ENCODE measurements at regions not wholly inside any gene's neighbourhood (a gene's known extent, or its start where the extent isn't known, plus 50 kb on each side); places are given as distances from the start of the nearest gene placed in this dataset.

- in situ Hi-C loops (cut with HindIII; ENCODE audit: low sequenced_read_pairs) = no loop called here
- DNase-seq (ENCODE audit: low spot score) = no peak
Measured at GRCh38 chrX:30957753-30958152, 68.7 kb upstream of the TAB3 start.

GRCh38 chrX:30955687-30956086 lies 66.6 kb upstream of the TAB3 start:
- in situ Hi-C loops (cut with HindIII; ENCODE audit: low sequenced_read_pairs) = no loop called here
- DNase-seq (ENCODE audit: low spot score) = no peak

- in situ Hi-C loops (cut with HindIII; ENCODE audit: low sequenced_read_pairs) = no loop called here
- no peak for DNase-seq (ENCODE audit: low spot score)
Measured at GRCh38 chrX:30951003-30951402, 61.9 kb upstream of the TAB3 start.

- DNase-seq (ENCODE audit: low spot score) = no peak
- in situ Hi-C loops (cut with HindIII; ENCODE audit: low sequenced_read_pairs) = no loop called here
Measured at GRCh38 chrX:30950391-30950790, 61.3 kb upstream of the TAB3 start.

DNA sequence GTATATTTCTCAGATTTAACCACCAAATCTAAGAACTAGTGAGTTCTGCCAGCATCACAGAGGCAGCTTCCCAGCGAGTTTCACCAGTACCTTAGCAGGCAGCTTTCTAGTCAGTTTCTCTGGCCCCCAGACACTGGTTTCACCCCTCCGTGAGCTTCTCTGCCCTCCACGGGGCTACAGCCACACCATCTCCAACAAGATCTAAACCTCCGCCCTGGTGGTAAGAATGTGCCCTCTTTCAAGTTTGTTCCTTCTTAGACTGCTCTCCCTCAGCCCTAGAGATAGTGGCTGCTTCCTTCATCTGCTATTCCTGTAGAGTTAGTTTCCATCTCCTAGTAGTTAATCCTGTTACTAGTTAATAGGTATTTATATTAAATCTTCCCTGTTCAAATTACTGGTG lies 60.5 kb upstream of the TAB3 start:
- no peak for DNase-seq (ENCODE audit: low spot score)
- in situ Hi-C loops (cut with HindIII; ENCODE audit: low sequenced_read_pairs) = no loop called here

GRCh38 chrX:30948626-30949025 lies 59.6 kb upstream of the TAB3 start:
- DNase-seq (ENCODE audit: low spot score) = no peak
- in situ Hi-C loops (cut with HindIII; ENCODE audit: low sequenced_read_pairs) = no loop called here

DNA sequence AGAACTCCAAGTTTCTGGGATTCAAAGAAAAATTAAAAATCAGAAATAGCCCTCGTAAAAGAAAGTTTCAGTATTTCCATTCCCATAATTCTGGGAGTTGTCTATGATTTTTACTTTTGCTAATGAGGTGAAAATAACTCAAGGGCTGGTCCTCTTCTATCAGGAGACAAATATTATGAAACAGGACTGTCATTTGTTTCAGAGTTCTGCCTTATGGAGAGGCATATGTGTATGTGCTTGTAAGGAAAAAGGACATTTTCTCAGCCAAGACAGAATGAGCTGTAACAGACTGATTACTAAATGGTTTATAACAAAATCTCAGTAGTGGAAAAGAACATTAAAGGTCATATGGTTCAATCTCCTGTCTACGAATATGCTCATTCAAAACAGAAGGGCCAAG lies 59.0 kb upstream of the TAB3 start:
- no peak for DNase-seq (ENCODE audit: low spot score)
- in situ Hi-C loops (cut with HindIII; ENCODE audit: low sequenced_read_pairs) = no loop called here

GRCh38 chrX:30943984-30944383 lies 54.9 kb upstream of the TAB3 start:
- DNase-seq (ENCODE audit: low spot score) = no peak
- in situ Hi-C loops (cut with HindIII; ENCODE audit: low sequenced_read_pairs) = no loop called here

DNA sequence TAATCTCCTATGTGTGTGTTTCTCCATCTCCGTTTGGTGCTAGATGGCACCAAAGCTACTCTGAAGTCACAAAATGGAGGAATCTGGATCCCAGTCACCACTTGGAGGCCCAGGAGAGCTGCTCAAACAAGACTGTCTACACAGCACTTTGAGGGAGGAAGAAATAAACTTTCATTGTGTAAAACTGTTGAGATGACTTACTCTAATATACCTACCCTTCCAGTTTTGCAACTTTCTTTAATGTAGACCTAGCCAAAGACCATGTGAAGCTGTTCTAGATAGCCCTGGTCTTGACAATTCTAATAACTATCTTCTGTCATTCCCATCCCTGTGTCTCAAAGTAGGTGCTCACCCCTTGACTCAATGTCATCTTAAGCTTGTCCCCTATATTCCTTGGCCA lies 52.8 kb upstream of the TAB3 start:
- DNase-seq (ENCODE audit: low spot score) = no peak
- in situ Hi-C loops (cut with HindIII; ENCODE audit: low sequenced_read_pairs) = no loop called here

- in situ Hi-C loops (cut with HindIII; ENCODE audit: low sequenced_read_pairs) = no loop called here
- DNase-seq (ENCODE audit: low spot score) = no peak
Measured at GRCh38 chrX:30939928-30940327, 50.9 kb upstream of the TAB3 start.
